Activated CD8-positive, alpha-beta memory T cell treated with anti-CD3 and anti-CD28 coated beads for 24 hours (primary cell): ENCODE measurements at regions not wholly inside any gene's neighbourhood (a gene's known extent, or its start where the extent isn't known, plus 50 kb on each side); places are given as distances from the start of the nearest gene placed in this dataset.

Experiments used
- DNase-seq: peaks from one replicate; pipeline ENCODE4 v3.0.0-alpha.2; 2020

DNA sequence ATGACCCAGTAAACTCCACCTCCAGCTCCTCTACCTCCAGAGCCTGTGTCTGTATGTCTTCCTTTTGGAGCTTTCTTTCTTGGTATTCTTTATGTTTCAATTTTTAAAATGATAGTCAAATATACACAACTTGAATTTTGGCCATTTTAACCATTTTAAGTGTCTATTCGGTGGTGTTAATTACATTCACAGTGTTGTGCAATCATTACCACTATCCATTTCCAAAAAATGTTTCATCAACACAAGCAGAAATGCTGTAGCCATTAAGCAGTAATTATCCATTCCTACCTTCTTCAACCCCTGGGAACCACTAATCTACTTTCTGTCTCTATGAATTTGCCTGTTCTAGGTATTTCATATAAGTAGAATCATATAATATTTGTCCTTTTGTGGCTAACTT is 194.5 kb upstream of the TSC22D2 start:
- no peak for DNase-seq

DNA sequence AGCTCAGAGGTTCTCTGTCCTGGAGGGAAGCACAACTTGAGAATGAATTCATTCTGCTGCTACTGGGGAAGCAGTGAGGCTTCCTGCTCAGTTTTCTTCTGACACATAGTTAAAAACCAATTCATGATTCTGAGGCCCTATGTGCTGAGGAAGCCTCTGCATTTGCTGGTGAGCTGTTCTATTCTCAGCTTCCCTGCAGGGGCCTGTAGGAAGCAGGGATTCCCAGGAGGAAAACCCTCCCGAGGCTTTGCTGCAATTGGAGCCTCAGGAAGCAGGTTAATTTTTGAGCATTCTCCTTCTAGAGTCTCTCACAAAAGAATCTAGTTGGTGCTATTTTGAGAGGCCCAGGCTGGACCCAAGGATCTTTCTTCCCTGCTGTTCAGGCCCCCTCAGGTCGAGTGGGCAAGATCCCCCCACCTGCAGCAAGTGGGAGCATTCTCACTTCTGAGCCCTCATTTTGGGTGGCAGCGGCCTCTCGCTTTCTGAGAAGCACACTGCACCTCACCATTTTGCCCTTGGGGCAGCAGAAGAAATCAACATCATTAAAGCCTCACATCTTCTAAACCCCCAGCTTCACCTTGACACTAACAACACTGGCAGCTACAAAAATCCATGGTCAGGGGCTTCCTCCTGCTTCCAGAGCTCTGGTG is 197.5 kb upstream of the TSC22D2 start:
- DNase-seq, result no peak

DNA sequence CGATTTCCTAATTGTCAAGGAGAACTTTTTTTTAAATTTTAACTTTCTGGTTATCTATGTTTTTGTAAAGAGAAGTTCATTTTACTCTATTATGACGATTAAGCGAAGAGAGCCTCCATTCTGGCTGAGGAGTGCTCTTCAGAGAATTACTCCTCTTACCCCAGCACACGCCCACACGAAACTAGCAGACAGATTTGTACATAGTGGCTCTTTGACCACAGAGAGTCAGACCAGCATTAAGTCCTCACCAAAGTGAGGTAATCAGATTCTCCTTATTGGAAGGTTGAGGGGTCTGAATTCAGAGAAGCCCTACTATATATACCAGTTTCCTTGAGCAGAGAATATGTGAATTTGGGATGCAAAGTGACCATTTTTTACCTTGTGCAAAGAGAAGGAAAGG is 204.8 kb upstream of the TSC22D2 start:
- no peak for DNase-seq

DNA sequence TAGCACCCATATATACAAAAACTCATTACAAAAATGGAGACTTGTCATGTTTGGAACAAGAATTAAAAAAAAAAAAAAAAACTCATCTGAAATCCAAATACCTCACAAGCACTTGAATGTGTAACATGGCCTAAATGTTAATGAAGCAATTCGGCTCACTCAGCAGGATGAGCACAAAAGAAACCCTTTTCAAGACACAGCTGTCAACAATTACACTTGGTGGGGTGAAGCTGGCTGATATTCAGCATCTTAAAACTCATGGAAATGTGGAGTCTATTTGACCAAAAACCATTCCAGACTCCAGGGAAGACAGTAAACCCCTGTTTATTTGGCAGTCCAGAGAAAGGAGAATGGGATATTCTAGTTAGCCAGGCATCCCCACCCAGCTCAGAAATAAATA is 205.4 kb upstream of the TSC22D2 start:
- DNase-seq, result no peak

DNA sequence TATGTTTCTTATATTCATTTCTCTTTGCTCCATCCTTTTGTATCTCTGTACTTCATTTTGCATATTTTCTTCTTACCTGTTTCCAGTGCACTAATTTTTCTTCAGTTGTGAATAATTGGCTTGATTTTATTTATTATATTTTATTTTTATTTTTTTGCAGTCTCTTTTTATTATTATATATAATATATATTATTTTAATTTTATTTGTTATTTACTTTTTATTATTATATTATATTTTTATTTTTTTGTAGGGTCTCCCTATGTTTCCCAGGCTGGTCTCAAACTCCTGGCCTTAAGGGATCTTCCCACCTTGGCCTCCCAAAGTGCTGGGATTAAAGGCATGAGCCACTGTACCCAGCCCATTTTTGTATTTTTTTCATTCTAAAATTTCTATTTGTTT is 213.1 kb upstream of the TSC22D2 start:
- DNase-seq, result no peak

DNA sequence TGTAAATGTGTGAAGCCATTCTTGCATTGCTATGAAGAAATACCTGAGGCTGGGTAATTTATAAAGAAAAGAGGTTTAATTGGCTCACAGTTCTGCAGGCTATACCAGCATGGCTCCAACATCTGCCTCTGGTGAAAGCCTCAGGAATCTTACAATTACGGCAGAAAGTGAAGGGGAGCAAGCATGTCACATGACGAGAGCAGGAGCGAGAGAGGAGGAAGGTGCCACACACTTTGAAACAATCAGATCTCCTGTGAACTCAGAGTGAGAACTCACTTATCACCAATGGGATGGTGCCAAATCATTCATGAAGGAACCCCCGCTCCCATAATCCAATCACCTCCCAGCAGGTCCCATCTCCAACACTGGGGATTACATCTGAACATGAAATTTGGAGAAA is 213.6 kb upstream of the TSC22D2 start:
- DNase-seq, result no peak

DNA sequence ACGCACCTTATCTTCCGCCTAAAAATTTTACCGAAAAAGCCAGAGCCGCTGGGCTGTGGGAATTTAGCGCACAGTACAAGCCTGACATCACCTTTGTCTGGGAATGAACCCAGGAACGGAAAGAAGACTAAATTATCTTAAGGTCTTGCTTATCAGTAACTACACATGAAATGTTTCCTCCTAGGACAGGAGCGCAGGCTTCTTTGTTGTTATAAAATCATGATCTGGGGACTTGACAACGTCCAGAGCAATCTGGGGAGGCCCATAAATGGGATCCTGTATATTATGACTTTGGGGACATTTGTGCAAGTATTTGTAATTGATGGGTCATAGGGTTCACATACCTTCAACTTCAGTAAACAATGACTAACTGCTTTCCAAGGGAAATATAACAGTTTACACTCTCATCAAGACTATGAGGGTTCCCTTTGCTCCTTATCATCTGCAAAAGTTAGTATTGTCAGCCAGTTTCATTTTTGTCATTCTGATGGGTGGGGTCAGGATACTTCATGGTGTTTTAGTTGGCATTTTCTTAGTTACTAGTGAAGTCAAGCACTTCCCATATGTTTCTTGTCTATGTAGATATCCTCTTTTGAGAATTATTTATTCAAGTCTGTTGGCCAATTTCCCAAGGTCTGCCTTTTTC is 213.9 kb upstream of the PFN2 start:
- DNase-seq, result no peak

DNA sequence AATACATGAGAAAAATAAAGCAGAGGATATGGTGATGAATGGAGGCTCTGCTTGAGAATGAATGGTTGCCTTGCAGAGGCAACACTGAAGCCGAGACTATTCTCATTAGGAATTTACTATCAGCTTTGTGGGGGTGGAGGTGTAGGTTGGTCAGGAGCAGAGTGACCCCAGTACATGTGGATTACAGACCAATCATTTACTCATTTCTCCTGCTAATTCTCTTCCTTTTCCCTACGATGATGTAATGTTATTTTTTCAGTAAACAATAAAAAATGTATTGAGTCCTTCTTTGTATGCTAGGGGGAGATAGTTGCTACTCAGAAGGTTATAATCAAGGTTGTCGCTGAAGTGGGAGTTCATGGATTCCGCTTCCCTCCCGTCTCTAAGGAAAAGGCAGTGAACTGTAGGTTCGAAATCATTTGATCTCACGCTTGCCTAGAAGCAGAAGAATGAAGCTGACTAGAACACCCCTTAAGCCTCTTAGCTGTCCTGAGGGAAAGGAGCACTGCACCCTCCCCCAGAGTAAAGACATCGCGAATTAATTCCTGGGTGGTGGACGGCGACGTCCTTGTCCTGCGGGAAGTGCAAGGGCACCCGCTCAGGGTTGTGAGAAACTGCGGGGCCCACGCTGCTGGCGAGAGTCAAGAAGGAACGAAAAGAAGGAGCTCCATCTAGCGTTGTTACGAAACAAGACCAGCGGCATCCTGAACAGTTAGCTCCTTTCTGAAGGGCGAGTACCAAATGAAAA is 213.2 kb upstream of the PFN2 start:
- DNase-seq, result peak; percentile 73

DNA sequence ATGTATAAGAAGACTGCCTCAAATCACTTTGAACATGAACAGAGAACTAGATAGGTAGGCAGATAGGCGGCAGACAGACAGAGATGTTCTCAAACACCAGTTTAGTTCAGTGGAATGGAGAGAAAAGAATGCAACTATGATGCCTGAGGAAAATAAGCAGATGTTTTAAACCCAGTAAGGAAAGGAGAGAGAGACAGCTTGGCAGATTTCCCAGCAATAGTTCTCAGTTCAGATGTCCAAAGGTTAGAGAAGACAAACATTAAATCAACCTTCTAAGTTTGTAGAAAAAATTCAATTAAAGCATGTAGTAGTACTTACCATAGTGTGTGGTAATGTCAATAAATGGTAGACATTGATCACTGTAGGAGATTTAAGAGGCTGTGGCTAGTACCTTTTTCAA is 209.6 kb upstream of the PFN2 start:
- DNase-seq, result no peak

DNA sequence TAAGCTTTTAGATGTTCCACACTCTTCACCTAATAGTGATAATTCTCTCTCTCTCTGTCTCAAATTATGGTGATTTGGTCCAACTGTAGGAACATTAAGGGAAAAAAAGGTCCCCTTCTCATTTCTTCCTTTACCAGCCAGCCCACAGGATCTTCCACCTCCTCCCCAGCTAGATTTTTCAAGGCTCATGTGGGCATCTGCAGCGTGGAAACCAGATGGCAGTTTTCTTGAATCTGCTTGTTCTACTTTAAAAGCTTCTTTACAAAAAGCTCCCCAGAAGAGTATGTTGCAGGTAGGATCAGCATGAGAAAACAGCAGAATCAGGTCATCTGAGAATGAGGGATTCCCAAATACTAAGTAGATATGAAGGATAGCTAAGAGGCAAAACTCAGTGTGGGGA is 208.6 kb upstream of the PFN2 start:
- no peak for DNase-seq

DNA sequence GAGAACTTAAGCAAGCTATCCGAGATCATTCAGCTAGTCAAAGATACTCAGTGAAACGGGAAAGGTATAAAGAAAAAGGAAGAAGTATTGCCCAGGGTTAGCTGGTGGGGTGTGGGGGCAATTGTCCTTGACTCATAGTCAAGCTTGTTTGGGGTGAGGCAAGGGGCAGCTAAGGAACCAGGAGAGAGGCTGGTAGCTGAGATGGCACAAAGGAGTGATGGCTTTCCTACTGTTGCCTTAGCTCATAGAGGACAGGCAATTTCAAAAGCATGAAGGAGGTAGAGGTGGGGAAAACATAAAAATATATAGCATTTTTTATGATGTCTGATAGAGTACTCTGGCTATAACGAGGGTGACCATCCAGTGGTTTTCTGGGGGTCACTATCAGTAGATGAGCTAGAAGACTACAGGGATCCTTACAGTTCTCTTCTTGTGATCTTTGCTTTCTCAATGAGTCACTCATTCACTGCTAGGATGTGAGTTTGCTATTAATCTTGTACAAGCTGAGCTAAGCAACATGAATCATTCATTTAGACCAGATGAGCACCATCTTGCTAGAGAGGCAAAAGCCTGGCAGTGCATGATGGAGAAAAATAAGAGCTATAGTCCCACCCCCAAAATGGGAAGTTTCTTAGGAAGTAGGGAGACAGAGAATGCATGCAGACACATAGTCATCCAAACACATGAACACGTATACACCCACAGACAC is 207.1 kb upstream of the PFN2 start:
- DNase-seq, result no peak

DNA sequence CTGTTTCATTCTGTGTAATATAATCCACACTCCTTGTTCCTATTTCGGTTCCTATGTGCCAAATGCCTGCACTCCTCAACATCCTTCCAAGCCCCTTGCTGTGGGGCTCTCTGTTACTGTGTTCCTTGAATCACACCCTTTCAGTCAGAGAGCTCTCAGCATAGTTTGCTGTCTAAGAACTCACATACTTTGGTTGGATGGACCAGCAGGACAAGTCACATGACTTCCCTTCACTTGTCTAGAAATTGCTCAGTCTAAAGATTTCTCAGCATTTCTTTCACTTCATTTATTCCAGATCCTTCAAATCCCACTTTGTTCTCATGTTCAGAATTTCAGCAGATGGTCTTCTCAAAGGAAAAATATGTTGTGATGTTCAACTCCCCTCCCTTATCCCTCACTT is 203.5 kb upstream of the PFN2 start:
- DNase-seq, result no peak

DNA sequence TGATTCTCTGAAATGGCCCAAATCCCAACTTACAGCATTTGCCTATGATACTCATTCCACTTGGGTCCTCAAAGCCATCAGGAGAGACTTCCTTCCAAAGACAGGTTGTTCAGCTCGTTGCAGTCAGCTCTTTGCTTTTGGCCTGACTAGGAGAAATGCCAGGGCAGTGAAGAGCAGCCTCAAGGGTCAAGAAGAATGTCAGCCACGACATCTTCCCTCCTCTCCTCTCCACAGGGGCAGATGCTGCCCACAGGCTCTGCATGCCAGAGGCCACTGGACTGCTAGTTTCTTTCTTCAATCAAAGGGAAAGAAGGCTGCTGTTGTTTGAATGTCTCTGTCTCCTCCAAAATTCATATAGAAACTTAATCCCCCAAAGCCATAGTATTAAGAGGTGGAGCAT is 201.7 kb upstream of the PFN2 start:
- no peak for DNase-seq

DNA sequence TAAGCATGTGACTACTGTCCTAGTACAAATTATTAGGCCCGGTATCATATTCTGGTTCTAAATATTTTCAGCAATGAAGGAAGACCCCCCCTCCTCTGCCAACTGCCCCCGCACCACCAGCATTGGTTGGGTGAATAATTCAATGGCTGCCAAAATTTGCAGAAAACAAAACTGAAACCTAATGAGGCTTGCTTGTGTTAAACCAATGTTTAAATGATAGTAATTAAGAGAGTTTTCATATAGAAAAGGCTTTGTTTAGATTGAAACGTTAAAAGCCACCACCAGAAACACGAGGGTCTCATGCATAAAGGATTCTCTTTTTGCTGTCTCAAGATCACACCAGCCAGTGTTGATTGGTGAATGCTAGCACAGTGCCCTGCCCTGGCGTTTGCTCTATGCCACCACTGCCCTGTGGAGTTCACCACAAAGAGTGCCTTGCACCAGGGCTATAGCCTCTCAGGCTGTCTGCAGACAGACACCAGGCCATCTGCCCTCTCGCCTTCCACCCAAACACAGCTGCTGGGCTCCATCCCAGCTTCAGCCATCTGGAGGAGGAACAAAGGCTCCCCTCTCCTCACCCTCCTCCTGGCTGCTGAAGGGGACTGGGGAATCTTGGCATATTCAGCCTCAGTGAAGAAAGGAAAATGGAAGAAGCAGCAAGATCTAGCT is 200.3 kb upstream of the PFN2 start:
- DNase-seq, result no peak

DNA sequence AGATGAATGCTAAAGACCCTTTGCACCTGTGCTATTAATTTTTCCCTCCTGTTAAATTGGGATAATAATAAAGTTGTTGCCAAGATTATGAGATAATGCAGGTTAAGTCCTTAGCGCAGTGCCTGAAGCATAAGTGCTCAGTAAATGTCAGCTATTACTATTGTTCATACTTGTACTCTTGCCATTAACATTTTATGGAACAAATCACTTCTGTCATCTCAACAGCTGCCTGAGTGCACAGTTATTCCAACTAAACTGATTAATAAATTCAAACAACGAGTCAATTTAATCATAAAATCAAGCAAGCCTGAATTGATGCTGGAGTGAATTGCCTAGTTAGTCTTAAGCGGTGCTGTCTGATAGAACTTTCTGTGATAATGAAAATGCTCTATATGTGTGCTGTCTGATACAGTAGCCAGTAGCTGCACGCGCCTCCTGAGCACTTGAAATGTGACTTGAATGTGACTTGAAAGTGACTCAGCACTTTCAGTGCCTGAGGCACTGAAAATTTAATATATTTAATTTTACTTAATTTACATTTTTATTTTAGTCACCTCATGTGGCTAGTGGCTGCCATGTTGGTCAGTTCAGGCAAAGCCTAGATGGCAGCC is 198.7 kb upstream of the PFN2 start:
- DNase-seq, result no peak

DNA sequence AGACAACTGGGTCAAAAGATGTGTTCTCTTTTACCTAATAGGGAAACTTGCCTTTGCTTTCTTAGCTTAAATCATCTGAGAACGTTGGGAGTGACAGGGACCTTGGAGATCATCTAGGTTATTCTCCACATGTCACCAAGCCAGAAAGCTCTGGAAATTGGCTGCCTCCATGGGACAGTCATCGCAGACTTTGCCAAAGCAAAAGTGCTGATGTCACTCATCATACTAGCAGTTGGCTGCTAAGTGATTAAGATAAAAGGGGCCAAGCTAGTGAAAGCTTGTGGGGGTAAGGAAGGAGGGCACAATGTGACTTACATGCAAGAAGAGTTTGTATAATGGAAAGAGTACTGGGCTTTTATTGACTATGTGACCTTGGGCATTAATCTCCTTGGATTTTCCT is 198.0 kb upstream of the PFN2 start:
- DNase-seq, result no peak

DNA sequence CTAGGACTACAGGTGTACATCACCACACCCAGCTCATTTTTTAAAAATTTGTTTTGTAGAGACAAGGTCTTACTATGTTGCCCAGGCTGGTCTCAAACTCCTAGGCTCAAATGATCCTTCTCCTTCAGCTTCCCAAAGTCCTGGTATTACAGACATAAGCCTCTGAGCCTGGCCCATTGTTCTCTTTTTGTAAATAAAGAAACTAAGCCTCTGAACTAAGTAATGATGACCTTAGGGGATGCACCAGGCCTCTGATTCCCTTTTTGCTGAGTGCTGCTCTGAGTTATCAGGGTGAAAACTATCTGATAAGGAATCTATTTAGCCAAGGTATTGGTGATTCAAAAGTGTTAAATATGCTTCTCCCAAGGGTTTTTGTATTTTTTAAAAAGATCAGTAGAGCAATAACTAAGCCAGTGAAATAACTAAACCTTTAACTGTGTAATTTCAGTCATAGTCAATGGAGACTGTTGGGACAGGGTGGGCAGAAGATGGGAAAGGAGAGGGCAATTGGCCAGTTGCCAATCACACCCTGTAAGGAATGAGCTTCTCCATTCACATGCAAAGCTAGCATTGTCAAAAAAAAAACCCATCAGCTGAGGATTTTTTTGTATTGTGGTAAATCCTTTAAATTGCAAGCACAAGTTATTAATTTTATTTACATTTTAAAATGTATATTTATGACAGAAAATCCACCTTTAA is 194.8 kb upstream of the PFN2 start:
- DNase-seq, result no peak

DNA sequence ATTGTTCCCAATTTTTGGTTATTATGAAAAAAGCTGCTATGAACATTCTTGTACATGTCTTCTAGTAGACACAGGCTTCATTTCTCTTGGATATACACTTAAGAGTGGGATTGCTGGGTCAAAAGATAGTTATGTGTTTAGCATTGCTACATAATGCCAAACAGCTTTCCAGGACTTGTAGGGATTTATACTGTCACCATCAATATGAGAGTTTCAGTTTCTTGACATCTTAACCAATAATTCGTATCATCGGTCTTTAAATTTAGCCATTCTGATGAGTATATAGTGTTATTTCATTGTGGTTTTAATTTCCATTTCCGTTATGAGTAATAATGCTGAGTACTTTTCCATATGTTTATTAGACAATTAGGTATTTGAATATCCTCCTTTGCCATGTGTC is 190.3 kb upstream of the PFN2 start:
- DNase-seq, result no peak

DNA sequence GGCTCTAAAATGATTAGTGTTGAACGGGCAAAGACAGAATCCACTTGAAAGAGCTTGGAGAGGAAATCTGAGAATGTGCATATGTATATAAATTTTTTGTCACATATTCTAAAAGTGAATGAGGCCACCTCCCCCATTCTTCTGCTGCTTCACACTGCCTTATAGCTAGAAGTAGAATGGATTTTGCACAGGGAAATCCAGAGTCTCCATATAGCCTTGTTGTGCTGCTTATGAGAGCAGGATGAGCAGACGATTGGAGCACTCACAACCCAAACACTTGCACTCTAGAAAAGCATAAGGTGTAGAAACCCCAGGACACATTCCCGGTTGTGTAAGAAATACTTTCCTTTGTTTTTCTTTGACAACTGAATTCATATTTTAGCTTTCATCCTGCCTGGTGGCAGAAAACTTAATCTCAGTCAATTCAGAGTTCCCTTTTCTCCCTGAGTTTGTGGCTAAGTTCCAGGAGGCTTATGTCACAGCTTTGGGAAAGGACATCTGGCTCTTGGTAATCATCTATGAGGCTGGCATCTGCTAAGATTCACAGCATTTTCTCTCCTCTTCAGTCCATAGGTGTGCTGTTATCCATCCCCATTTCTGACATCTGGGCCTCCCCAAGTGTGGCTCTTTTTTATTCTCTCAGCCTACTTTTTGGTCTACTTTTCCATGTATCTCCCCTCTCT is 188.4 kb upstream of the PFN2 start:
- DNase-seq, result no peak

DNA sequence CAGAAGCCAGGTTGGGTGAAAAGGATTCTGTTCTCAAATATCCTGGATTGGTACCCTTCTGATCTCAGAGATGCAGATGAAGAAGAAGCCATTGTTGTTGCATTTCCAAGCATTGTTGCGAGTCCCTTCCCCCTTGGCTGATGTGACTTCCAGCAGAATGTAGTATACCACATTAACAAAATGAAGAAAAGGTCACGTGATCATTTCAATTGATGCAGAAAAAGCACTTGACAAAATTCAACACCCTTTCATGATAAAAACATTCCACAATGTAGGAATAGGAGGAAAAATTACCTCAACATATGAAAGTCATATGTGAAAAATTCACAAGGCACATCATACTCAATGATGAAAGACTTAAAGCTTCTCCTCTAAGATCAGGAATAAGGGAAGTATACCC is 181.9 kb upstream of the PFN2 start:
- no peak for DNase-seq

DNA sequence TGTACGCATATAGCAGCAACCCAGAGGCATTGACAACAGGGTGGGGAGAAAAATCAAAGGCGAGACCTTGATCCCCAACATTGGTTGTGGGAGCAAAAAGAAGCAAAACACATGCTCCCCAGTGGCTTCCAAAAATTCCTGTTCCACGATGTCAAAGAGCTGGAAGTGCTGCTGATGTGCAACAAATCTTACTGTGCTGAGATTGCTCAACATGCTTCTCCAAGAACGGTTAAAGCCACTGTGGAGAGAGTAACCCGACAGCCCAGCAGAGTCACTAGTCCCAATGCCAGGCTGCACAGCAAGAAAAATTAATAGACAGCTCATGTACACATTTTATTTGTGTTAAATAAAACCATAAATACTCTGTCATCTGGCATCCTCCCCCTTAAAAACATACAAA is 179.9 kb upstream of the PFN2 start:
- DNase-seq, result no peak

DNA sequence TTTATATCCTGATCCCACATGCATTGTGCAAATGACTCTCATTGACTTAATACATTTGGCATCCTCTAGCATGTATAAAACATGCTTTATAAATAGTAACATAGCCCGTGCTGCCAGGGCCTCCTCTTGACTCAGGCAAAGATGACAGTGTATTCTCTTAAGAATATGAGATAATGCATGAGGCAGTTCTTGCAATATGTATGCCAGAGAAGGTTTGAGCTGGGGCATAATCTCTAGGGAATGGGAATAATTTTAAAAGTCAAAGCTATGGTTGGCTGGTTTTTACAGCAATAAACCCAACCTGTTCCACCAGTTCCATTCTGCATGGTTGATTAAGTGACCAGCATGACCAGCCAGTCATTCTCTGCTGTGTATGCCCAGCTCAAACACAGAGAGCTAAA is 179.0 kb upstream of the PFN2 start:
- no peak for DNase-seq
